Right lobe of liver (tissue), 6 donors: ENCODE measurements at regions not wholly inside any gene's neighbourhood (a gene's known extent, or its start where the extent isn't known, plus 50 kb on each side); places are given as distances from the start of the nearest gene placed in this dataset.
A peak's percentile ranks its signal among the peaks of the same experiment; 100 is the strongest.

ENCODE experiments used
- ATAC-seq, 4 donors: fragments of 200-7000 bp; cut with Tn5 transposase; one replicate each; pipeline ENCODE4 v1.9.1; 2020; ENCODE audit warnings: mild to moderate bottlenecking in 4 of 4, moderate library complexity in 4 of 4
- DNase-seq, 3 donors: peaks; one replicate each; pipeline ENCODE4 v3.0.0-alpha.2; 2020
- H3K27ac ChIP-seq, 3 donors: fragments of 200-600 bp; one replicate each; pipeline ENCODE4 v1.8.0; 2022
- H3K27me3 ChIP-seq, 2 donors: fragments of 200-600 bp; one replicate each; pipeline ENCODE4 v1.8.0; 2022
- H3K36me3 ChIP-seq, 4 donors: fragments of 200-600 bp; sonication (generic) in 1 of 4; one replicate each; pipeline versions ENCODE4 v1.5.1 to v1.8.0; 2017 to 2022; ENCODE audit warnings: control low read depth in 1 of 4
- H3K4me1 ChIP-seq, 4 donors: fragments of 200-600 bp; sonication (generic) in 1 of 4; one replicate each; pipeline versions ENCODE4 v1.5.1 to v1.8.0; 2017 to 2022; ENCODE audit warnings: control low read depth in 1 of 4
- H3K4me3 ChIP-seq, 3 donors: fragments of 200-600 bp; one replicate each; pipeline ENCODE4 v1.8.0; 2022
- H3K9me3 ChIP-seq, 4 donors: fragments of 200-600 bp; sonication (generic) in 1 of 4; one replicate each; pipeline versions ENCODE4 v1.5.1 to v1.8.0; 2017 to 2022; ENCODE audit warnings: control low read depth in 1 of 4
- POLR2A ChIP-seq: fragments of 450-650 bp; IDR thresholded peaks from one replicate; pipeline ENCODE4 v1.6.1; 2017; ENCODE audit warnings: antibody characterized with exemption, mild to moderate bottlenecking
- WGBS: methylation state at CpG from one replicate; pipeline ENCODE4 v1.1.6; 2018; ENCODE audit warnings: low coverage, low lambda C conversion rate; ENCODE audit not compliant: insufficient coverage; ENCODE audit errors: missing lambda C conversion rate; 5-methylcytosine and 5-hydroxymethylcytosine counted together
- intact Hi-C, 2 donors: fragments of 100-400 bp; cut with DNase I; formaldehyde crosslinking; loops; one replicate each; pipeline versions ENCODE4 v1.11.2 to v1.14.1; 2022
- TF ChIP-seq, protein P1 (sequence below), 4 donors: fragments of 200-600 bp in 3 of 4; fragments of 450-650 bp in 1 of 4; IDR thresholded peaks; one replicate each; pipeline versions ENCODE4 v1.5.1 to v1.8.0; 2016 to 2022; ENCODE audit warnings: antibody characterized with exemption in 4 of 4, mild to moderate bottlenecking in 2 of 4
- donor health status: DM: no; HTN: yes; CAD: no.
- donor health status: DM: no; HTN: no; CAD: no.
- donor health status: DM: no; HTN: no; CAD: no.
- donor health status: DM: no; HTN: yes; CAD: no.
- donor health status: DM: no; HTN: yes; CAD: no.

DNA sequence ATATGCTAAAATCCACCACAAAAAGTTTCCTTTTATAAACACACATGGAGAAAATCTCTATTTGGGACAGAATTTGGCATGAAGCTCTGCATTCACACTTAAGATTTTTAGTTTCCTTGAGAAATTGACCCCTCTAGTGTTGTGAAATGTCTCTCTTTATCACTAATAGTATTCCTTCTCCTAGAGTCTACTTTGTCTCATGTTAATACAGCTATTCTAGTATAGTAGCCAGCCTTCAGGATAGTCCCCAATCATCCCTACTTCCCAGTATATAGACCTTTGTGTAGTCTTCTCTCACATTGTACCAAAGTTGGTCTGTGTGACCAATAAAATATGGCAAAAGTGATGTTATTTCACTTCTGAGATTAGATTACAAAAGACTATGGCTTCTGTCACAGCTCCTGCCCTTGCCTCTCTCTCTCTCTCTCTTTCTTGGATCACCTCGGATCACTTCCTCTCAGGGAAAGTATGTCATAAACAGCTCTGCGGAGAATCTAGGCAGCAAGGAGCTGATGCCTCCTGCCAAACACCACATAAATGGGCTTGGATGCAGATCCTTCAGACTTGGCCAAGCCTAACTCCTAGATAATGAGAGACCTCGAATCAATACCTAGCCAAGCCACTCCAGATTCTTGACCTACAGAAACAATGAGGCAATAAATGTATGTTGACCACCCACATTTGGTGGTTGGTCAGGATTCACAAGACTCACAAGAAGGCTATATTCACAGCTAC, 59.7 kb upstream of the NABP1 start:
- TF ChIP-seq, protein P1, sequence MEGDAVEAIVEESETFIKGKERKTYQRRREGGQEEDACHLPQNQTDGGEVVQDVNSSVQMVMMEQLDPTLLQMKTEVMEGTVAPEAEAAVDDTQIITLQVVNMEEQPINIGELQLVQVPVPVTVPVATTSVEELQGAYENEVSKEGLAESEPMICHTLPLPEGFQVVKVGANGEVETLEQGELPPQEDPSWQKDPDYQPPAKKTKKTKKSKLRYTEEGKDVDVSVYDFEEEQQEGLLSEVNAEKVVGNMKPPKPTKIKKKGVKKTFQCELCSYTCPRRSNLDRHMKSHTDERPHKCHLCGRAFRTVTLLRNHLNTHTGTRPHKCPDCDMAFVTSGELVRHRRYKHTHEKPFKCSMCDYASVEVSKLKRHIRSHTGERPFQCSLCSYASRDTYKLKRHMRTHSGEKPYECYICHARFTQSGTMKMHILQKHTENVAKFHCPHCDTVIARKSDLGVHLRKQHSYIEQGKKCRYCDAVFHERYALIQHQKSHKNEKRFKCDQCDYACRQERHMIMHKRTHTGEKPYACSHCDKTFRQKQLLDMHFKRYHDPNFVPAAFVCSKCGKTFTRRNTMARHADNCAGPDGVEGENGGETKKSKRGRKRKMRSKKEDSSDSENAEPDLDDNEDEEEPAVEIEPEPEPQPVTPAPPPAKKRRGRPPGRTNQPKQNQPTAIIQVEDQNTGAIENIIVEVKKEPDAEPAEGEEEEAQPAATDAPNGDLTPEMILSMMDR (IDR thresholded peaks at IDR 0.05) = no peak
- H3K4me3 ChIP-seq = no peak overlapping the region
- no peaks in the 10 kb centered on the region for H3K4me1 ChIP-seq
- intact Hi-C loops = no loop called here
- no peaks in the 10 kb centered on the region for H3K9me3 ChIP-seq
- no peak overlapping the region for H3K27ac ChIP-seq
- H3K27me3 ChIP-seq = no peaks in the 10 kb centered on the region
- no peak for DNase-seq
- no peaks in the 10 kb centered on the region for H3K36me3 ChIP-seq
- no peak for ATAC-seq
- 69% methylated on average over 3 of the region's 3 CpGs for WGBS

DNA sequence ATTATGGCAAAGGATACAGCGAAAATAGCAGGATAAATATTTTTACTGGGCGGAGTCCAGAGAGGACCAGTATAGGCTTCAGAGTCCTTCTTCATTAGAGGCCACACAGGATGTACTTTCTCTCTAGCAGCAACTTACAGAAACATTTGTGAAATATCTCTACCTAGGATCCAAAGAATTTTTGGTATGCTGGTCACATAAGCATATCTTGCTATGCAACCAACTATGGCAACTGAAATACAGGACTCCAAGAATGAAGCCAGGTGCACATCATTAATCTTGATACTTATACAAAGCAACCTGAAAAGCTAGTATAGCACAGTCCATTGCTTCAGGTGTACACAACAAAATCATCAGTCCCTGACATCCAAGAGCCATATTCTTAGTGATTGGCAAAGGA, 59.1 kb upstream of the NABP1 start:
- no peak overlapping the region for H3K27ac ChIP-seq
- intact Hi-C loops = no loop called here
- H3K27me3 ChIP-seq = no peaks in the 10 kb centered on the region
- TF ChIP-seq POLR2A = no peak
- TF ChIP-seq, protein P1 (IDR thresholded peaks at IDR 0.05) = no peak
- H3K36me3 ChIP-seq = no peaks in the 10 kb centered on the region
- DNase-seq (no peak), ATAC-seq (no peak)
- H3K9me3 ChIP-seq = no peaks in the 10 kb centered on the region
- no peak overlapping the region for H3K4me3 ChIP-seq
- WGBS = 96% methylated on average over 2 of the region's 2 CpGs
- H3K4me1 ChIP-seq = no peaks in the 10 kb centered on the region

DNA sequence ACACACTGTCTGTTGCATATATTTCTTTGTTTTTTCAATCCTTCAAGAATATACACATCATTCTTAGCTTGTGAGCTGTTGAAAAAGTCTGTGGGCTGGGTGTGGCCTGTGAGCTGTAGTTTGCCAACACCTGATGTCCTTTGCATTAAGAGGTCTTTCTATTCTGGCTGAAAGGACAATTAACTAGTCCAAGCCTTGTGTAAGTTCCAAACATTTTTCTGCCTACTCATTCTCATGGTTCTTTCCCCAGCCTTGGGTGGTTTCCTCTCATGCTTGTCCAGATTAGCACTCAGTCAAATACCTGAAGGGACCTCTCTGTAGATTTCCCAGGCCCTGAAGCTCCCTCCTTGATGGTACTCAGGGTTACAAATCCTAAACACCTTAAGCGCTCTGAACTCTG, 57.8 kb upstream of the NABP1 start:
- Histone ChIP-seq H3K27ac (no peak overlapping the region), H3K36me3 (no peaks in the 10 kb centered on the region), H3K4me3 (no peak overlapping the region), H3K4me1 (no peaks in the 10 kb centered on the region), H3K9me3 (no peaks in the 10 kb centered on the region), H3K27me3 (no peaks in the 10 kb centered on the region)
- DNase-seq = no peak
- ATAC-seq = no peak
- WGBS = 100% methylated on average over 1 of the region's 1 CpG
- TF ChIP-seq, protein P1 (IDR thresholded peaks at IDR 0.05) = no peak
- intact Hi-C loops = no loop called here

DNA sequence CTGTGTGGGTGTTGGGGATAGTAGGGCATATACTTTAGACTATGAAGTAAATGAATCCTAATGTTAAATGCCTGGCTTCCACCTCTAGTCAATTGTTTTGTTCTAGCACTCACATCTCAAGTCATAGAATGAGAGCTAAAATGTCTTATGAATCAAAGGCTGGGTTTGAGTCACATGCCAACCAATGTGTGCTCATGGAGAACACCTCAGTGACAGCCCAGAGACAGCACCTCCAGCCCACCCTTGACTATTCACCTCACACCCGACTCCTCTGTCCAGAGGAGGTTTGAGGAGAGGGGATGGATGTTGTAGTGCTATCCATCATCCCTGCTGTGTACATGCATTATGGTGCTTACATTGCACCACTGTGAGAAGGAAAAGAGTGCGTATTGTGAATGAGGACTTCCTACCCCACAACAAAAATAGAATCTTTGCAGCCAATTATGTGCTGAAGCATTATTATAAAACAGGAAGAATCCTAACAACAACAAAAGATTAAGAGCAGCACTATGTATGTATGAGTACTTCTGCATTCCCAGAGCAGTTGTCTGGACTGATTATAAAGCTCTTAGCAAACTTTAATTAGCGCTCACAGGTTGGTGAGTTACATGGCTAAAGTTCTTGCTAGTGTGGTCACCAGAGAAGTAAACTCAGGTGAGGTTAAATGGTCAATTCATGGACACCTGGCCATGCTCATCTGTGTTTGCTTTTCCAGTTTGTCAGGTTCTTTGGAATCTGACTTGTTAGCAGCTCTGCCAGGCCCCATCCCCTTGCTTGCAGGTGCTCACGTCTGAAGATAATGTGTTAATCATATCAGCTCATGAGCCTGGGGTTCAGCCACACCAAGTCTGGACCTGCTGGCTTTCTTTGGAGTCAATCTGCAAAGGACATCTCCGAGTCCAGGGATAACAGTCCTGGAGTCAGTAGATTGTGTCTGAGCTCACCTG, 55.3 kb upstream of the NABP1 start:
- intact Hi-C loops = no loop called here
- no peaks in the 10 kb centered on the region for H3K27me3 ChIP-seq
- DNase-seq = no peak
- H3K4me1 ChIP-seq = no peaks in the 10 kb centered on the region
- TF ChIP-seq, protein P1 (IDR thresholded peaks at IDR 0.05) = no peak
- TF ChIP-seq POLR2A = no peak
- peak; percentile 20 to 48 (median 32) for ATAC-seq
- H3K36me3 ChIP-seq = no peaks in the 10 kb centered on the region
- no peak overlapping the region for H3K4me3 ChIP-seq
- H3K27ac ChIP-seq = no peak overlapping the region
- no peaks in the 10 kb centered on the region for H3K9me3 ChIP-seq
- WGBS = 78% methylated on average over 5 of the region's 5 CpGs
